Left renal cortex interstitium (tissue), 4 donors: ENCODE measurements at regions not wholly inside any gene's neighbourhood (a gene's known extent, or its start where the extent isn't known, plus 50 kb on each side); places are given as distances from the start of the nearest gene placed in this dataset.

Source experiments
- DNase-seq, 4 donors: peaks; one replicate each; pipeline ENCODE4 v3.0.0-alpha.2; 2013; ENCODE audit warnings: low read depth in 4 of 4, low spot score in 2 of 4, missing footprints in 1 of 4

DNA sequence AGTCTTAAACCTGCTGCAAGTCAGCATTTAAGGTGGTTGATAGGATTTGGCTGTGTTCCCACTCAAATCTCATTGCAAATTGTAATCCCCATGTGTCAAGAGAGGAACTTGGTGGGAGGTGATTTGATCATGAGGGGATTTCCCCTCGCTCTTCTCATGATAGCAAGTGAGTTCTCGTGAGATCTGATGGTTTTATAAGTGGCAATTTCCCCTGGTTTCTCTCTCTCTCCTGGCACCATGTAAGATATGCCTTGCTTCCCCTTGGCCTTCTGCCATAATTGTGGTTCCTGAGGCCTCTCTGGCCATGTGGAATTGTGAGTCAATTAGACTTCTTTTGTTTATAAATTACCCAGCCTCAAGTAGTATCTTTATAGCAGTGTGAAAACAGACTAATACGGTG lies 84.3 kb upstream of the SMC2 start:
- no peak for DNase-seq

DNA sequence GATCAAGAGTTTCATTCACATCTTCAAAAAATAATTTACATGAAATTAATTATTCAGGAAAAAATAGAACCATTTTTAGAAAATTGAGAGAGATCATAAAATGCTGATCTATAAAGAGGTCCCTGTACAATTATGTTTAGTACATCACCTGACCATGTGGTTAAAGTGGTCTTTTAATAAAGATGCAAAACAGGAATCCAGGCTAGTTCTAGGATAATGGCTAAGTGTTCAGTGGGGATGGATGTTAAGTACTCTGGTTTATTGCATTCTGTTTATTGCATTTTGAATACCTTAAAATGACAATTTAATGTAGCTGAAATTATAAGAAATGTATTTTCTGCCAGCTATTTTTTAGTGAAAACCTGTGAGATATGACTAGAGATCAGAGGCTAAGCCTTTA lies 72.0 kb upstream of the SMC2 start:
- DNase-seq: no peak

DNA sequence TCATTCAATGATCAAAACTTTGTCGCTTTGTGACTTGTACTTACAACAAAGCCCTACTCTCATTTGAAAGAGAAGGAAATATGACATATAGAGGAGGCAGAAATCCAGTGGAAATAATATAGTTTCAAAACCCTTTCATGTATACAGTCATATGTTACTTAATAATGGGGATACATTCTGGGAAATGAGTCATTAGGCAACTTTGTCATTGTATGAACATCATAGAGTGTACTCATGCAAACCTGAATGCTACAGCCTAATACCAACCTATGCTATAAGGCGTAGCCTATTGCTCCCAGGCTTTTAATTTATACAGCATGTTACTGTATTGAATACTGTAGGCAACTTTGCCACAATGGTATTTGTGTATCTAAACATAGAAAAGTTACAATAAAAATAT lies 69.0 kb upstream of the SMC2 start:
- no peak for DNase-seq

DNA sequence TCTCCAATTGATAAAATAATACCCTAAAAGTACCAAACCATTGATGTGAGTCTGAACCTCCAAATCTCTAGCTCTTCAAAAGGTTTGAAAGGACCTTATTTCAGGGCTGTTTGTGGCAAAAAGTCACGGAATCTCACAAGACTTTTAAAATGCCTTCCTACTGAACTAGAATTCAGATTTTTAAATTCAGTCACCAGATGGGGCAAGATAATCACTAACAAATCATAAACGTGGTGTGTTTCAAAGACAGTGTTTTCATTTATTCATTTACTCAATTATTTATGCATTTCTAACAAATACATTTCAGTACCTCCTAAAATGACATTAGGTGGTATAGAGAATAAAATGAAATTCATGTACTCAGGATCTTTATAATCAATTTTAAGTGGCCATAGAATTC lies 68.2 kb upstream of the SMC2 start:
- DNase-seq: no peak

GRCh38 chr9:104027295-104027694 lies 66.8 kb upstream of the SMC2 start:
- no peak for DNase-seq

DNA sequence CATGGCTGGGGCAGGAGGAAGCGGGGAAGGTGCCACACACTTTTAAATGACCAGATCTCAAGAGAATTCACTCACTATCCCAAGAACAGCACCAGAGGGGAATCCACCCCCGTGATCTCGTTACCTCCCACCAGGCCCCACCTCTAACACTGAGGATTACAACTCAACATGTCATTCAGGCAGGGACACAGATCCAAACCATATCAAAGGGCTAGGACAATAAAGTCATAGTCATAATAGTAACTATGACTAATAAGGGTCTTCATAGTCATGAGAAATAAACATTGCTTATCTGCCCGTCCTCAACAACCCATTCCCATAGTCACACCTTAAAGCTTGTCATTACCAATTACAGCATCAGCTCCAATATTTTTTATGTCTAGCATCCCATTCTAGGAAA lies 65.3 kb upstream of the SMC2 start:
- DNase-seq: no peak
